Glutamatergic neuron (in vitro differentiated cells): ENCODE measurements at regions not wholly inside any gene's neighbourhood (a gene's known extent, or its start where the extent isn't known, plus 50 kb on each side); places are given as distances from the start of the nearest gene placed in this dataset.

ENCODE experiments used
- DNase-seq: peaks from one replicate; pipeline ENCODE4 v3.0.0; 2022
- H3K27ac Mint-ChIP-seq: one replicate; pipeline ENCODE4 v1.8.0; 2020; ENCODE audit warnings: mild to moderate bottlenecking, mixed read lengths, inconsistent platforms; ENCODE audit not compliant: unreplicated experiment
- H3K27me3 Mint-ChIP-seq: one replicate; pipeline ENCODE4 v1.8.0; 2020; ENCODE audit warnings: mild to moderate bottlenecking, moderate library complexity, mixed read lengths, inconsistent platforms; ENCODE audit not compliant: unreplicated experiment
- H3K36me3 Mint-ChIP-seq: one replicate; pipeline ENCODE4 v1.8.0; 2020; ENCODE audit warnings: mild to moderate bottlenecking, mixed read lengths, inconsistent platforms; ENCODE audit not compliant: unreplicated experiment
- H3K4me1 Mint-ChIP-seq: one replicate; pipeline ENCODE4 v1.8.0; 2020; ENCODE audit warnings: mild to moderate bottlenecking, low read depth, mixed read lengths, inconsistent platforms; ENCODE audit not compliant: unreplicated experiment
- H3K4me3 Mint-ChIP-seq: one replicate; pipeline ENCODE4 v1.8.0; 2020; ENCODE audit warnings: mild to moderate bottlenecking, mixed read lengths, inconsistent platforms; ENCODE audit not compliant: unreplicated experiment
- H3K9me3 Mint-ChIP-seq: one replicate; pipeline ENCODE4 v1.8.0; 2020; ENCODE audit warnings: mild to moderate bottlenecking, moderate library complexity, mixed read lengths, inconsistent platforms; ENCODE audit not compliant: unreplicated experiment
- TF ChIP-seq, protein P1 (sequence below): fragments of 200-600 bp; sonication (generic); IDR thresholded peaks from one replicate; pipeline ENCODE4 v1.5.0; 2021; ENCODE audit not compliant: partially characterized antibody, unreplicated experiment

- H3K36me3 Mint-ChIP-seq = peaks cover 4% of the 10 kb centered on the region
- TF ChIP-seq, protein P1, sequence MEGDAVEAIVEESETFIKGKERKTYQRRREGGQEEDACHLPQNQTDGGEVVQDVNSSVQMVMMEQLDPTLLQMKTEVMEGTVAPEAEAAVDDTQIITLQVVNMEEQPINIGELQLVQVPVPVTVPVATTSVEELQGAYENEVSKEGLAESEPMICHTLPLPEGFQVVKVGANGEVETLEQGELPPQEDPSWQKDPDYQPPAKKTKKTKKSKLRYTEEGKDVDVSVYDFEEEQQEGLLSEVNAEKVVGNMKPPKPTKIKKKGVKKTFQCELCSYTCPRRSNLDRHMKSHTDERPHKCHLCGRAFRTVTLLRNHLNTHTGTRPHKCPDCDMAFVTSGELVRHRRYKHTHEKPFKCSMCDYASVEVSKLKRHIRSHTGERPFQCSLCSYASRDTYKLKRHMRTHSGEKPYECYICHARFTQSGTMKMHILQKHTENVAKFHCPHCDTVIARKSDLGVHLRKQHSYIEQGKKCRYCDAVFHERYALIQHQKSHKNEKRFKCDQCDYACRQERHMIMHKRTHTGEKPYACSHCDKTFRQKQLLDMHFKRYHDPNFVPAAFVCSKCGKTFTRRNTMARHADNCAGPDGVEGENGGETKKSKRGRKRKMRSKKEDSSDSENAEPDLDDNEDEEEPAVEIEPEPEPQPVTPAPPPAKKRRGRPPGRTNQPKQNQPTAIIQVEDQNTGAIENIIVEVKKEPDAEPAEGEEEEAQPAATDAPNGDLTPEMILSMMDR = no peak
- H3K27me3 Mint-ChIP-seq = peaks cover 3% of the 10 kb centered on the region
- H3K4me3 Mint-ChIP-seq = no peak overlapping the region
- DNase-seq = no peak
- no peaks in the 10 kb centered on the region for H3K9me3 Mint-ChIP-seq
- H3K27ac Mint-ChIP-seq = no peak overlapping the region
- H3K4me1 Mint-ChIP-seq = peaks cover 16% of the 10 kb centered on the region
Observed at GRCh38 chr10:113261611-113262091, 291.2 kb upstream of the HABP2 start.

DNA sequence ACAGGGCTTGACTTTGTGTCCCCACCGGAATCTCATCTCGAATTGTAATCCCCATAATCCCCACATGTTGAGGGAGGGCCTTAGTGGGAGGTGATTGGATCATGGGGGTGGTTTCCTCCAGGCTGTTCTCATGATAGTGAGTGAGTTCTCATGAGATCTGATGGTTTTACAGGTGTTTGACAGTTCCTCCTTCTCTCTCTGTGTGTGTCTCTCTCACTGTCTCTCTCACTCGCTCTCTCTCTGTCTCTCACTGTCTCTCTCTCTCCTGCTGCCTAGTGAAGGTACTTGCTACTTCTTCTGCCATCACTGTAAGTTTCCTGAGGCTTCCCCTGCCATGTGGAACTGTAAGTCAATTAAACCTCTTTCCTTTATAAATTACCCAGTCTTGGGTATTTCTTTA is 289.8 kb upstream of the HABP2 start:
- TF ChIP-seq, protein P1 = no peak
- H3K27ac Mint-ChIP-seq = no peak overlapping the region
- peaks cover 16% of the 10 kb centered on the region for H3K4me1 Mint-ChIP-seq
- H3K36me3 Mint-ChIP-seq = peaks cover 4% of the 10 kb centered on the region
- no peaks in the 10 kb centered on the region for H3K9me3 Mint-ChIP-seq
- DNase-seq = no peak
- H3K27me3 Mint-ChIP-seq = peaks cover 3% of the 10 kb centered on the region
- H3K4me3 Mint-ChIP-seq = no peak overlapping the region

DNA sequence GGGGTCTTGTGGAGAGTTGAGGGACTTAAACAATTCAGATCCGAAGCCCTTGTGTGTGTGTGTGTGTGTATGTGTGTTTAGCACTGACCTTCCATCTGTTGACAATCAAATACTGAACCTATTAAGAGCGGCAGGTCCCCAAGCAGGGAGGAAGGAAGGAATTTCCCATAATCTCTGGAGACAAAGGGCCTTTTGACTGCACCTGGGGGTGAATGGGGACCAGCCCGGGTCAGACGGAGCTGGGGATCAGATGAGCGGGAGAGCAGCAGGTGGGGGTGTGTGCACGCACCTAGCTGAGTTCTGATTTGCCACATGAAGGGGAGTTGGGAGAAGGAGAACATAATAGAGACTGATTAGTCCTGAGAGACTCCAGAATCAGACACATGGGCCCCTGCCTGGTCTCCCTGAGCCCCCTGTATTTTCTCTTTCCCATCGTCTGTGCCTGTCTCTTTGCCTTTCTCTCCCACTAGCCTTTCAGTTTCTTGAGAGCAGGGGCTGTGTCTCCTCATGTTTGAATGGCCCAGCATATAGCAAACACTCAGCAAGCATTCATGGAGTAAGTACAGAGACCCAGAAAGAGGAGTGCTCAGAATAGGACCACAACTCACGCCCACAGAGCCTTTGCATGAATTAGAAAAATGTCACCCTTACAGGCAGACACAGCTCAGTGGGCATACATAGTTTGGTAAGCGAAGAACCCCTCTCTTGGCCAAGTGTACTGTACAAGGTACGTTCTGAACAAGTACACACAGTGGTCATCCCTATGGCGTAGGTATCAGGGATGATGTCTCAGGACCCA is 288.3 kb upstream of the HABP2 start:
- H3K4me3 Mint-ChIP-seq = no peak overlapping the region
- DNase-seq = no peak
- H3K4me1 Mint-ChIP-seq = peaks cover 14% of the 10 kb centered on the region
- H3K36me3 Mint-ChIP-seq = peaks cover 4% of the 10 kb centered on the region
- H3K27ac Mint-ChIP-seq = no peak overlapping the region
- H3K9me3 Mint-ChIP-seq = no peaks in the 10 kb centered on the region
- TF ChIP-seq, protein P1 = no peak
- H3K27me3 Mint-ChIP-seq = peaks cover 6% of the 10 kb centered on the region

GRCh38 chr10:113266147-113266546 is 286.7 kb upstream of the HABP2 start:
- Mint-ChIP-seq H3K9me3 (no peaks in the 10 kb centered on the region), H3K27ac (no peak overlapping the region), H3K36me3 (peaks cover 4% of the 10 kb centered on the region), H3K27me3 (peaks cover 6% of the 10 kb centered on the region), H3K4me1 (peaks cover 10% of the 10 kb centered on the region), H3K4me3 (no peak overlapping the region)
- no peak for DNase-seq
- TF ChIP-seq, protein P1 = no peak
